ENCODE measurements at regions not wholly inside any gene's neighbourhood (a gene's known extent, or its start where the extent isn't known, plus 50 kb on each side); places are given as distances from the start of the nearest gene placed in this dataset.
"Not testable (repeated sequence)": the region's sequence is repeated elsewhere in the genome, so short reads cannot be mapped to it uniquely, and the experiment has no call there.

DNA sequence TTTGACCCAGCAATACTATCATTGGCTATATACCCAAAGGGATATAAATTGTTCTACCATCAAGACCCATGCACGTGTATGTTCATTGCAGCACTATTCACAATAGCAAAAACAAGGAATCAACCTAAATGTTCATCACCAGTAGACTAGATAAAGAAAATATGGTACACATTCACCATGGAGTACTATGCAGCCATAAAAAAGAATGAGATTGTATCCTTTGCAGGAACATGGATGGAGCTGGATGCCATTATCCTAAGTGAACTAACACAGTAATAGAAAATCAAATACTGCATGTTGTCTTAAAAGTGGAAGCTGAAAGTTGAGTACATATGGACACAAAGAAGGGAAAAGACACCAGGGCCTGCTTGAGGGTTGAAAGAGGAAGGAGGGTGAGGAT, 803.1 kb upstream of the PCDH10 start:
- Histone ChIP-seq H3K27ac (no peak overlapping the region), H3K9me3 (ENCODE audit: severe bottlenecking) (peaks cover 5% of the 10 kb centered on the region), H3K36me3 (no peaks in the 10 kb centered on the region), H3K4me3 (ENCODE audit: low read depth, low read length) (no peak overlapping the region), H3K27me3 (ENCODE audit: insufficient read depth, low read depth, severe bottlenecking) (no peaks in the 10 kb centered on the region)
- TF ChIP-seq, protein P1, sequence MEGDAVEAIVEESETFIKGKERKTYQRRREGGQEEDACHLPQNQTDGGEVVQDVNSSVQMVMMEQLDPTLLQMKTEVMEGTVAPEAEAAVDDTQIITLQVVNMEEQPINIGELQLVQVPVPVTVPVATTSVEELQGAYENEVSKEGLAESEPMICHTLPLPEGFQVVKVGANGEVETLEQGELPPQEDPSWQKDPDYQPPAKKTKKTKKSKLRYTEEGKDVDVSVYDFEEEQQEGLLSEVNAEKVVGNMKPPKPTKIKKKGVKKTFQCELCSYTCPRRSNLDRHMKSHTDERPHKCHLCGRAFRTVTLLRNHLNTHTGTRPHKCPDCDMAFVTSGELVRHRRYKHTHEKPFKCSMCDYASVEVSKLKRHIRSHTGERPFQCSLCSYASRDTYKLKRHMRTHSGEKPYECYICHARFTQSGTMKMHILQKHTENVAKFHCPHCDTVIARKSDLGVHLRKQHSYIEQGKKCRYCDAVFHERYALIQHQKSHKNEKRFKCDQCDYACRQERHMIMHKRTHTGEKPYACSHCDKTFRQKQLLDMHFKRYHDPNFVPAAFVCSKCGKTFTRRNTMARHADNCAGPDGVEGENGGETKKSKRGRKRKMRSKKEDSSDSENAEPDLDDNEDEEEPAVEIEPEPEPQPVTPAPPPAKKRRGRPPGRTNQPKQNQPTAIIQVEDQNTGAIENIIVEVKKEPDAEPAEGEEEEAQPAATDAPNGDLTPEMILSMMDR (IDR thresholded peaks at IDR 0.05; ENCODE audit: low read depth, low read length) = no peak
- DNase-seq = no peak

DNA sequence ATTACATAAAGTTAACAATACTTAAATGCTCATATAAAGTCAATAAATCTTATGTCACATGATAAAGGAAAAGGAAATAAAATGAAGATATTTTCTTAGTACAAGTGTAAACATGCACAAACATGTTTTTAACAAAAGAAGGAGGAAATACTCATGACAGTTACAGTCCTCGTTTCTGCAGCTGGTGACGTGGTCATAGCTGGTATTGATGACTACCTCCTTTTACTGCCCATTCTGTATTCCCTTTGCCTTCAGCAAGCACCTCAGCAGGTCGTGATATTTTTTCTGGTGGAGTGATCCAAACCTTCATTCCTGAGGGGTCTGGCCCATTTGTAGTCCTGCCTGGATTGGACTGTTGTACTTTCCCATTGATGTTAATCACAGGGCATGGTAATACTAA, 797.5 kb upstream of the PCDH10 start:
- H3K9me3 ChIP-seq (ENCODE audit: severe bottlenecking) = peaks cover 15% of the 10 kb centered on the region
- not testable (repeated sequence) for H3K27me3 ChIP-seq (ENCODE audit: insufficient read depth, low read depth, severe bottlenecking); DNase-seq; H3K4me3 ChIP-seq (ENCODE audit: low read depth, low read length); H3K27ac ChIP-seq; H3K36me3 ChIP-seq

DNA sequence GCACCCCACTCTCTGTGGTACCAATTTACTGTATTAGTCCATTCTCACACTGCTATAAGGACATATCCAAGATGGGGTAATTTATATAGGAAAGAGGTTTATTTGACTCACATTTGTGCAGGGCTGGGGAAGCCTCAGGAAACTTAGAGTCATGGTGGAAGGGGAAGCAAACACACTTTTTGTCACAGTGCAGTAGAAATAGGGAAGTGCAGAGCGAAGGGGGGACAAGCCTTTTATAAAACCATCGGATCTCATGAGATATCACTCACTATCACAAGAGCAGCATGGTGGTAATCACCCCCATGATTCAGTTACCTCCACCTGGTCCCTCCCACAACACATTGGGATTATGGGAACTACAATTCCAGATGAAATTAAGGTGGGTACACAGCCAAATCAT, 766.9 kb upstream of the PCDH10 start:
- no peaks in the 10 kb centered on the region for H3K36me3 ChIP-seq
- TF ChIP-seq, protein P1 (IDR thresholded peaks at IDR 0.05; ENCODE audit: low read depth, low read length) = no peak

DNA sequence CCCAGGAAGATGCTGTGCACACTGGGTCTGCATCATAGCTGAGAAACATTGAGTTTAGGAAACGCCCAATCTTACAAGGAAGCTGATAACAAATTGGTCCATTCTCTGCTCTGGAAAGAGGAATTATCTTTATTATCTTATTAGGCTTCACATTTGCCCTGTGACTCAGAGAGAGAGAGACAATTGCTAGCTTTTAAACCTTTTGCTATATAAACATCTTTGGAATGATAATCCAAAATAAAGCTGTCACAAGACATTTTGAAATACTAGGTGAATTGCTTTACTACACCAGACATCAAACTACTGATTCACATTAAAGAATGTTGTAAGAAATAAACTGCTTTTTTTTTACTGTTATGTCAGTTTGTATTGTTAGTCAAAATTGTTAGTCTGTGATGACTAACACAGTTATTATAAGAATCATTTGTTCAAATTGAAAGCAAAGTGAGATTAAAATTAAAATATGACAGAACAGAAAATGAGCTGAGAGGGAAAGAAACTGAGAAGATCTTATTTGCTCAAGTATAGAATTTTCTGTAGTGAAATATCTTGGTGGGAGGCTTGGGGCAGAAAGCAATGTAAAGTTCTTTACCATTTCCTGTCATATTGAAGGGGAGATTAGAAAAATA, 765.4 kb upstream of the PCDH10 start:
- no peaks in the 10 kb centered on the region for H3K9me3 ChIP-seq (ENCODE audit: severe bottlenecking)
- no peaks in the 10 kb centered on the region for H3K27me3 ChIP-seq (ENCODE audit: insufficient read depth, low read depth, severe bottlenecking)
- DNase-seq = no peak
- no peak overlapping the region for H3K4me3 ChIP-seq (ENCODE audit: low read depth, low read length)
- no peaks in the 10 kb centered on the region for H3K36me3 ChIP-seq
- TF ChIP-seq, protein P1 (IDR thresholded peaks at IDR 0.05; ENCODE audit: low read depth, low read length) = no peak
- no peak overlapping the region for H3K27ac ChIP-seq

More for the DNA sequence above, 766.9 kb upstream of the PCDH10 start:
- DNase-seq = no peak
- no peaks in the 10 kb centered on the region for H3K27me3 ChIP-seq (ENCODE audit: insufficient read depth, low read depth, severe bottlenecking)
- H3K9me3 ChIP-seq (ENCODE audit: severe bottlenecking) = no peaks in the 10 kb centered on the region
- no peak overlapping the region for H3K27ac ChIP-seq
- no peak overlapping the region for H3K4me3 ChIP-seq (ENCODE audit: low read depth, low read length)

DNA sequence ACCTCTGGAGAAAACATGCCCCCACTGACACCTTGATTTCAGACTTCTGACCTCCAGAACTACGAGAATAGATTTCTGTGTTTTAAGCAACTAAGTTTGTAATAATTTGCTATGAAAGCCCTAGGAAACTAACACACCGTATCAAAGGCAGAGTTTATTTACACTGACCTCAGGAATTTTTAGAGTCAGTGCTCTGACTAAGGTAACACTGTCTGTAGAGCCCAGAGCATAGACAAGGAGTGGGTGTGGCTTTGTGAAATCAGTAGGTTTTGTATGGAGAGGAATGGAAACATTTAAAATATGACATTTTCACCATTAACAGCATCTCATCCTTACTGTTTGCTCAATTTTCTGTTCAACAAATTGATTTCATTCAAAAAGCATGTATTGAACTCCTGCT, 764.4 kb upstream of the PCDH10 start:
- Histone ChIP-seq H3K27me3 (ENCODE audit: insufficient read depth, low read depth, severe bottlenecking) (no peaks in the 10 kb centered on the region), H3K36me3 (no peaks in the 10 kb centered on the region), H3K4me3 (ENCODE audit: low read depth, low read length) (no peak overlapping the region), H3K27ac (no peak overlapping the region), H3K9me3 (ENCODE audit: severe bottlenecking) (no peaks in the 10 kb centered on the region)
- DNase-seq = no peak
- TF ChIP-seq, protein P1 (IDR thresholded peaks at IDR 0.05; ENCODE audit: low read depth, low read length) = no peak

DNA sequence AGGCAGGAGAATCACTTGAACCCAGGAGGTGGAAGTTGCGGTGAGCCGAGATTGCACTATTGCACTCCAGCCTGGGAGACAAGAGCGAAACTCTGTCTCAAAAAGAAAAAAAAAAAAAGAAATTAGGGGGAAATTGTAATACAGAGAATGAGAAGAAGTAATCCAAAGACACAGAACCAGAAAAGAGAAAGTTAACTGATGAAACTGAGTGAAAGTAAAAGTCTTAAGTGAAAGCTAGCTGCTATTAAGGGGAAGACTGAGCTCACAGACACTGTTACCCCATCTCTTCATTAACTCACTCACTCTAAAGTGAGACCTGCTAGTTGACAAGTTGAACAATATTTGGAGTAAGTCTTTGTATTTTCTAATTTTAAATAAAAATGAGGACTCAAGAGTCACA, 763.0 kb upstream of the PCDH10 start:
- TF ChIP-seq, protein P1 (IDR thresholded peaks at IDR 0.05; ENCODE audit: low read depth, low read length) = no peak
- H3K36me3 ChIP-seq = no peaks in the 10 kb centered on the region
- H3K27ac ChIP-seq = no peak overlapping the region
- no peak for DNase-seq
- no peak overlapping the region for H3K4me3 ChIP-seq (ENCODE audit: low read depth, low read length)
- no peaks in the 10 kb centered on the region for H3K9me3 ChIP-seq (ENCODE audit: severe bottlenecking)
- no peaks in the 10 kb centered on the region for H3K27me3 ChIP-seq (ENCODE audit: insufficient read depth, low read depth, severe bottlenecking)

Measured in WERI-Rb-1 (cell line).